Left colon (tissue), 2 donors: ENCODE measurements at regions not wholly inside any gene's neighbourhood (a gene's known extent, or its start where the extent isn't known, plus 50 kb on each side); places are given as distances from the start of the nearest gene placed in this dataset.
"Not testable (repeated sequence)": the region's sequence is repeated elsewhere in the genome, so short reads cannot be mapped to it uniquely, and the experiment has no call there.

Experiments used
- ATAC-seq: fragments of 200-7000 bp; cut with Tn5 transposase; one replicate; pipeline ENCODE4 v1.9.1; 2020; ENCODE audit warnings: mild to moderate bottlenecking, moderate library complexity
- DNase-seq, 2 donors: peaks; one replicate each; pipeline ENCODE4 v3.0.0-alpha.2; 2020
- intact Hi-C, 2 donors: fragments of 100-400 bp; cut with DNase I in 1 of 2; cut with micrococcal nuclease in 1 of 2; formaldehyde crosslinking; loops; one replicate each; pipeline versions ENCODE4 v1.11.2 to v1.14.0; 2022; cut with DNase I, micrococcal nuclease
- donor health status: DM: no; HTN: no; CAD: no.
- donor health status: DM: yes; HTN: yes; CAD: no.

DNA sequence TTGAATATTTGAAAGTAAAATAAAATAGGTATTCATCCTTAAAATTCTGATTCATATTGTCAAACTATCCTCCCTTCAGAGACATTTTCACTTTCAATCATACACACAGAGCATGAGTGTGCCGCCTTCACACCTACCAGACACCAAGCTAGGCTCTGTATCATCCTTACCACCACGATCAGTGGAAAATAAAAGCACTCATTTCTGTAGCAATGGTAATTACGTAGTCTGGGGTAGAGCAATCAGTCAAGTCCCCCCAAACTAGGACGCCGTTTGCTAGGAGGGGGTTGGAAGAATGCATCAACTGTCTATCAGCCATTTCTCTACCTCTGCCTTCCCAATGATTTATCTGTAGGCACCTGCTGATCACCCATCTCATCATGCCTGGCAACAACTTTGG, 84.6 kb upstream of the GRIN2A start:
- ATAC-seq (no peak), DNase-seq (no peak)
- intact Hi-C loops, result no loop called here

DNA sequence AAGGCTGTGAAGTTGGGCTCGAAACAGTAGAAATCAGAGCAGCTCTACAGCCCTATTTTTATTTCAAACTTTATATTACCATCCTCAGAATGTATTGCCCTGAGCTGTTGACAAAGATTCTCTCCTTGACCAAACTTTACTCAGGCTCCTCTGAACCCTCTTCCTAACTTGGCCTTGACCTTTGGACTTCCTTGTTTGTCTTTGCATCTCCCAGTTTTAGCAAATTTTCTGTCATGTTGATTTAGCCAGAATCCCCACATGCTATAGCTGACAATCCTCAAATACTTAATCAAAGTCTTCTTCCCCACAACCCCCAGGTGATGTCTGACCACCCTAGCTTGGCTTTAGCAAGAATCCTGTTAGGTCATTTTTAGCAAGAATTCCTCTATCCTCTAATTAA, 87.4 kb upstream of the GRIN2A start:
- intact Hi-C loops, result loop anchor here in 1 of 2 donors (10.0 kb wide), 1 partner anchor 65 kb away; no protein-coding TSS in a partner anchor
- no peak for DNase-seq
- no peak for ATAC-seq

DNA sequence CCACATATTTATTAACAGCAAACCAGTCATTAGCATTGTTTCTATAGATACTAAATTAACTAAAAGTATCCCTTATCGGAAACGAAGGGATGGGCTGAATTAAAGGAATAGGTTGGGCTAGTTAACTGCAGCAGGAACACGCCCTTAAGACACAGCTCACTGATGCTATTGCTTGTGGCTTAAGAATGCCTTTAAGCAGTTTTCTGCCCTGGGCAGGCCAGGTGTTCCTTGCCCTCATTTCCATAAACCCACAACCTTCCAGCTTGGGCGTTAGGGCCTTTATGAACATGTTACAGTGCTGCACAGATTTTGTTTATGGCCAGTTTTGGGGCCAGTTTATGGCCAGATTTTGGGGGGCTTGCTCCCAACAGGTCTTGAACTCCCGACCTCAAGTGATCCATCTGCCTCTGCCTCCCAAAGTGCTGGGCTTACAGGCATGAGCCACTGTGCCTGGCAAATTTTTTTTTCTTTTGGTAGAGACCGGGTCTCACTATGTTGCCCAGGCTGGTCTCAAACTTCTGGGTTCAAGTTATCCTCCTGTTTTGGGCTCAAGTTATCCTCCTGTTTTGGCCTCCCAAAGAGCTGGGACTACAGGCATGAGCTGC, 90.1 kb upstream of the GRIN2A start:
- ATAC-seq, result not testable (repeated sequence)

DNA sequence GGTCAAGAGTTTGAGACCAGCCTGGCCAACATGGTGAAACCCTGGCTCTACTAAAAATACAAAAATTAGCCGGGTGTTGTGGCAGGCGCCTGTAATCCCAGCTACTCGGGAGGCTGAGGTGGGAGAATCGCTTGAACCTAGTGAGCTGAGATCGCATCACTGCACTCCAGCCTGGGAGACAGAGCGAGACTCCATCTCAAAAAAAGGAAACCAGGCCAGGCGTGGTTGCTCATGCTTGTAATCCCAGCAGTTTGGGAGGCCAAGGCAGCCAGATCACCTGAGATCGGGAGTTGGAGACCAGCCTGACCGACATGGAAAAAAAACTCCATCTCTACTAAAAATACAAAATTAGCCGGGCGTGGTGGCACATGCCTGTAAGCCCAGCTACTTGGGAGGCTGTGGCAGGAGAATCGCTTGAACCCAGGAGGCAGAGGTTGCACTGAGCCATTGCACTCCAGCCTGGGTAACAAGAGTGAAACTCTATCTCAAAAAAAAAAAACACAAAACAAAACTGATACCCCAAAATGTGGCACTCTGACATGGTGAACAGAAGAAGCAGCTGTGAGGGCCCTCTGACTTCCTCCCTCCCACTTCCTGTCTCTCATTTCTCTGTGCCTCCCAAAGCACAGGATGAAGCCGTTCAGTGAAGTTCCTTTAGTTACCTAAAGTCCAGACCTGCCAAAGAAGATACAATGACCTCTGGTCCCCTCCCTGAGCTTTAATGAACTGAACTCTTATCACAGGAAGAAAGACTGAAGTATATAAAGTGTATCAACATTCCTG, 93.2 kb upstream of the GRIN2A start:
- DNase-seq, ATAC-seq: not testable (repeated sequence)
- intact Hi-C loops, result loop anchor here in 1 of 2 donors (10.0 kb wide), 1 partner anchor 59 kb away; no protein-coding TSS in a partner anchor

More for the DNA sequence above, 90.1 kb upstream of the GRIN2A start:
- intact Hi-C loops, result loop anchor here in 1 of 2 donors (10.0 kb wide), 1 partner anchor 62 kb away; no protein-coding TSS in a partner anchor
- DNase-seq, result not testable (repeated sequence)

DNA sequence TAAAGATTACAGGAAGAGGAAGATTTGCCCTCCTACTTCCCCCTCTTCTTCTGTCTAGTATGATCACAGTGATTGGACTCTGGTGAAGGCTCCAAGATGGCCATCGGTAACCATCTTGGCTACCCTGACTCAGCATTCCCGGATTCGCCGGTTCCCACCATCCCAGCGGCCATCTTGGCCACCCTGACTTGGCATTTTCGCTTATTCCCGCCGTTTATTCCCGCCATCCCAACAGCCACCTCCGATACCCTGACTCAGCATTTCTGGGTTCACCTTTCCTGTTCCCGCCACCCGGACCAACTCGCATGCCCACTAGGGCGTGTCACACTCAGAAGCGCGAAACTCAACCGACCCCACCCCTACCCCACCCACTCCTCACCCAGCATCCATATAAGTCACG, 95.4 kb upstream of the GRIN2A start:
- ATAC-seq (no peak), DNase-seq (no peak)
- intact Hi-C loops, result loop anchor here in 1 of 2 donors (10.0 kb wide), 1 partner anchor 57 kb away; no protein-coding TSS in a partner anchor

DNA sequence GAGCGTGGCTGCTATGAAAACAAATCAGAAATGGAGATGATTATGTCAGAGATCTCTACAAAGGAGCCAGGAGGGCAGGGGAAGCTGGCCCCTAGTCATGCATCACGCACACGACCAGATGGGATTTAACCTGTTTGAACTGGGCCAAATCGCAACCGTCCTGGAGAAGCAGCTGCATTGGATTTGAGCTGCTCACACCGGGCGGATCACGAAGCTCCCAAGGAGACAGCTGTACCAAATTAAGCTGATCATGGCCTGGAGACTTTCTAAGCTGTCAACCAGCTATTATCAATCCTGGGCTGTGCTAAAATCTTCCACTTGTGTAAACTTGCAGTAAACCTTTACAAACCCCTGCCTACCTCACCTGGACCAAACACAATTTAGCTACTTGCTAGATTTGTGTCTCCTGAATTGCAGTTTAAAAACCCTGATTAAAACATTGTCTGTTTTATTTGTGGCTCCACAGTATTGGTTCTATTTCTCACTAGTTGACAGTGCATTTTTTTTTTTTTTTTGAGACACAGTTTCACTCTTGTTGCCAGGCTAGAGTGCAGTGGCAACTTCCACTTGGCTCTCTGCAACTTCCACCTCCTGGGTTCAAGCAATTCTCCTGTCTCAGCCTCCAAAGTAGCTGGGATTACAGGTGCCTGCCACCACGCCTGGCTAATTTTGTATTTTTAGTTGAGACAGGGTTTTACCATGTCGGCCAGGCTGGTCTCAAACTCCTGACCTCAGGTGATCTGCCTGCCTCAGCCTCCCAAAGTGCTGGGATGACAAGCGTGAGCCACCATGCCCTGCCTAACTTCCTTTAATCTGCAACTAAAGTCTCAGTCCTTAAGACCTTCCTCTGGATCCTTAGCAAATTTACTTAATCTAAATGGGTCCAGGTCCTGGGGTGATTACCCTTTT, 98.3 kb upstream of the GRIN2A start:
- no peak for ATAC-seq
- DNase-seq, result no peak
- intact Hi-C loops, result no loop called here

DNA sequence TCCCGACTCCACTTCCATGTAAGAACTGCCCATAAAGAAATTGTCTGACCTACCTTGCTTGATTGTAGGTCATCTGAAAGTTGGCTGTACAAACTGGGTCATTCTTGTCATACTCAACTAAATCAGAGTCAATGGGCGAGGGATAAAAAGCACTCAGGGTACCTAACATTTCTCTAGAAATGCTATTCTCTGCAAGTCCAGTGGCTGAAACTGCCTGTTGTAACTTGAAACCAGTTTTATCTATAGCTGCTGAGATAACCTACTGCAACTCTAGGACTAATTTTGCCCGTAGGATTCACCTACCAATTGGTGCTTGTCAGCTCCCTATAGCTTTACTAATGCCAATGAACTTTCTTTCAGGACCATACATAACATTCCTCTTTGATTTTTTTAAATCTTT, 100.1 kb upstream of the GRIN2A start:
- intact Hi-C loops, result no loop called here
- ATAC-seq (no peak), DNase-seq (no peak)

DNA sequence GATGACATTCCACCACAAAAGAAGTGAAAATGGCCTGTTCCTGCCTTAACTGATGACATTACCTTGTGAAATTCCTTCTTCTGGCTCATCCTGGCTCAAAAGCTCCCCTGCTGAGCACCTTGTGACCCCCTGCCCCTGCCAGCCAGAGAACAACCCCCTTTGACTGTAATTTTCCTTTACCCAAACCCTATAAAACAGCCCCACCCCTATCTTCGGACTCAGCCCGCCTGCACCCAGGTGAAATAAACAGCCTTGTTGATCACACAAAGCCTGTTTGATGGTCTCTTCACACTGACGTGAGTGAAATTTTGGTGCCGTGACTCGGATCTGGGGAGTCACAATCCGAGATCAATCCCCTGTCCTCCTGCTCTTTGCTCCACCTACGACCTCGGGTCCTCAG, 101.0 kb upstream of the GRIN2A start:
- intact Hi-C loops, DNase-seq, ATAC-seq: not testable (repeated sequence)

DNA sequence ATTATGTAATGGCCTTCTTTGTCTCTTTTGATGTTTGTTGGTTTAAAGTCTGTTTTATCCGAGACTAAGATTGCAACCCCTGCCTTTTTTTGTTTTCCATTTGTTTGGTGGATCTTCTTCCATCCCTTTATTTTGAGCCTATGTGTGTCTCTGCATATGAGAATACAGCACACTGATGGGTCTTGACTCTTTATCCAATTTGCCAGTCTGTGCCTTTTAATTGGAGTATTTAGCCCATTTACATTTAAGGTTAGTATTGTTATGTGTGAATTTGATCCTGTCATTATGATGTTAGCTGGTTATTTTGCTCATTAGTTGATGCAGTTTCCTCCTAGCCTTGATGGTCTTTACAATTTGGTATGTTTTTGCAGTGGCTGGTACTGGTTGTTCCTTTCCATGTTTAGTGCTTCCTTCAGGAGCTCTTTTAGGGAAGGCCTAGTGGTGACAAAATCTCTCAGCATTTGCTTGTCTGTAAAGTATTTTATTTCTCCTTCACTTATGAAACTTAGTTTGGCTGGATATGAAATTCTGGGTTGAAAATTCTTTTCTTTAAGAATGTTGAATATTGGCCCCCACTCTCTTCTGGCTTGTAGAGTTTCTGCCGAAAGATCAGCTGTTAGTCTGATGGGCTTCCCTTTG, 95.3 kb upstream of the ATF7IP2 start:
- ATAC-seq, intact Hi-C loops, DNase-seq: not testable (repeated sequence)

DNA sequence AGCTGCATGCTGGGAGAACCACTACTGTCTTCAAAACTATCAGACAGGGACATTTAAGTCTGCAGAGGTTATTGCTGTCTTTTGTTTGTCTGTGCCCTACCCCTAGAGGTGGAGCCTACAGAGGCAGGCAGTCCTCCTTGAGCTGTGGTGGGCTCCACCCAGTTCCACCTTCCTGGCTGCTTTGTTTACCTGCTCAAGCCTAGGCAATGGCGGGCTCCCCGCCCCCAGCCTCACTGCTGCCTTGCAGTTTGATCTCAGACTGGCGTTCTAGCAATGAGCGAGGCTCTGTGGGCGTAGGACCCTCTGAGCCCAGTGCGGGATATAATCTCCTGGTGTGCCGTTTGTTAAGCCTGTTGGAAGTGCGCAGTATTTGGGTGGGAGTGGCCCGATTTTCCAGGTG, 93.7 kb upstream of the ATF7IP2 start:
- intact Hi-C loops, ATAC-seq, DNase-seq: not testable (repeated sequence)

DNA sequence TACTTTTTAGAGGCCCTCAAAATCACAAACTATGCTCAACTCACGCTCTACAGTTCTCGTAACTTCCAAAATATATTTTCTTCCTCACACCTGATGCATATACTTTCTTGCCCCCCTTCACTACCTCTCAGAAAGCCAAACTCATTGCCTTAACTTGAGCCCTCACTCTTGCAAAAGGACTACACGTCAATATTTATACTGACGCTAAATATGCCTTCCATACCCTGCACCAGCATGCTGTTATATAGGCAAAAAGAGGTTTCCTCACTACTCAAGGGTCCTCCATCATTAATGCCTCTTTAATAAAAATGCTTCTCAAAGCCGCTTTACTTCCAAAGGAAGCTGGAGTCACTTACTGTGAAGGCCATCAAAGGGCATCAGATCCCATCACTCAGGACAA, 92.9 kb upstream of the ATF7IP2 start:
- DNase-seq, intact Hi-C loops, ATAC-seq: not testable (repeated sequence)

DNA sequence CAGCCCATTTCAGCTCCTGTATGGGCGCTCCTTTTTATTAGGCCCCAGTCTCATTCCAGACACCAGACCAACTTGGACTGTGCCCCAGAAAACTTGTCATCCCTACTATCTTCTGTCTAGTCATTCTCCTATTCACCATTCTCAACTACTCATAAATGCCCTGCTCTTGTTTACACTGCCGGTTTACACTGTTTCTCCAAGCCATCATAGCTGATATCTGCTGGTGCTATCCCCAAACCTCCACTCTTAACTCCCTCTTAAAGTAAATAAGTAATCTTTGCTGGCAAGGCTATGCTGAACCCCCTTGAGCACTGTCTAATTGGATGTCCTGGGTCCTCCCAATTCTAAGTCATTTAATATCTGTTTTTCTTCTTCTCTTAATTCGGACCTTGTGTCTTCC, 91.7 kb upstream of the ATF7IP2 start:
- ATAC-seq, intact Hi-C loops, DNase-seq: not testable (repeated sequence)

DNA sequence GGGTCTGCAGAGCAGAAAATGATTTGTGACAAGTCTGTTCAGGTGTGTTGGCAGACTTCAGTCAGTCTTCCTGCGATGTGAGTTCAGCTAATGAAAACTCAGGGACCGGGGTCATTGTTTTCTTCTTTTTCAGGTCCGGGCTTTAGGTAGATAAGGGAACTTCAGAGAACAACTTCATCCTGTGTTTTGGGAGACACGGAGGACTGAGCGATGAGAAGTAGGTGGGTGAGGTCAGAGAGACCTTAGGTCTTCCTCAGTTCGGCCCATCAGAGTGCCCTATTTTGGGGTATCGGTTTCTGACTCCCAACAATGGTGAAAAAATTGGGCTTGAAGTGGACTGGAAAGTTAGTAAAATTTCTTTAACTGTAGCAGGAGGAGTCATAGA, 88.9 kb upstream of the ATF7IP2 start:
- DNase-seq (no peak), ATAC-seq (no peak)
- intact Hi-C loops, result no loop called here

DNA sequence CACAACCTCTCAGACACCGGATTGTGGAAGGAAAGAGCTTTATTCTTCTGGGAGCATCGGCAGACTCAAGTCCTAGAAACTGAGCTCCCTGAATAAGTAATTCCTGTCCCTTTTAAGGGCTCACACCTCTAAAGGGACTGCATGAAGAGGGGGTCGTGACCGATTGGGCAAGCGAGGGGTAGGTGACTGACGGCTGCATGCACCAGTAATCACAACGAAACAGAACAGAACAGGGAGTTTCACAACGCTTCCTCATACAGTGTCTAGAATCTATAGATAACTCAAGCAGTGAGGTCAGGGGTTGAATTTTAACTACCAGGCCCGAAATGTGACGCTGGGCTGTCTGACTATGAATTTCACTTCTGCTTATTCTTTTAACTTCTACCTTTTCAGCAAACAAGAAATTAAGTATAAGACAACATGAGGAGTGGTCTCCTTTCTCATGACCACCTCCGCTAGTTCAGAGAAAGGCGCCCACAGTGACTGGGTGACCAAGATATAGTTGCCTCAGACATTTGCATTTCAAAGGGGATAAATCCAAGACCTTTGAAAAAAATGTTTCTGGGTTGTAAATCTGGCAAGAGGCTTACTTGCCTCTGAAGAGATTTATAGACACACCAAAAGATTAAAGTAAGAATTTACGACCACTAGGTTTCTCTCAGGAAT, 88.4 kb upstream of the ATF7IP2 start:
- intact Hi-C loops, result no loop called here
- peak in 1 of 2 donors; percentile 18 for DNase-seq
- ATAC-seq, result no peak

DNA sequence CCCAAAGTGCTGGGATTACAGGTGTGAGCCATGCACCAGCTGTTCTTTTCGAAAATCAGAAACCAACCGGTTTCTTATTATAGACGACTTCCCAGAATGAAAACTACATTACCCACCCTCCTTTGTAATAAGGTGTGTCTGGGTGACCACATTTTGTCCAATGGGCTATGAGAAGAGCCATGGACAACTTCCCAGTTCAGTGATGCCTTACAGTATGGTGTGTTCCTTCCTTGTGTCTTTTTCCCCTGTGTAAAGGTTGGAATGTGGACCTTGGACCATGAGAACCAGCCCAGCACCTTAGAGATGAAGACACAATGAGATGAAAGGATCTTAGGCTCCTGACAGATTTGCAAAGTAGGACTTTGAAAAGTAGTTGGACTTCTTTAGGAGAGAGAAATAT, 85.0 kb upstream of the ATF7IP2 start:
- no peak for DNase-seq
- no peak for ATAC-seq
- intact Hi-C loops, result no loop called here

DNA sequence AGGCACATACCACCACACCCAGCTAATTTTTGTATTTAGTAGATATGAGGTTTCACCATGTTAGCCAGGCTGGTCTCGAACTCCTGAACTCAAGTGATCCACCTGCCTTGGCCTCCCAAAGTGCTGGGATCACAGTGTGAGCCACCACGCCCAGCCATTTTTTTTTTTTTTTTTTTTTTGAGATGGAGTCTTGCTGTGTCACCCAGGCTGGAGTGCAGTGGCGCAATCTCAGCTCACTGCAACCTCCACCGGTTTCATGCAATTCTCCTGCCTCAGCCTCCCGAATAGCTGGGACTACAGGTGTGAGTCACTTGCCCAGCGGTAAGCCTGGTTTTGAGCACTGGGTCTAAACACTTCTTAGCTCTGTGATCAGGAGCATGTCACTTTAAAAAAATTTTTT, 84.3 kb upstream of the ATF7IP2 start:
- not testable (repeated sequence) for ATAC-seq, DNase-seq

DNA sequence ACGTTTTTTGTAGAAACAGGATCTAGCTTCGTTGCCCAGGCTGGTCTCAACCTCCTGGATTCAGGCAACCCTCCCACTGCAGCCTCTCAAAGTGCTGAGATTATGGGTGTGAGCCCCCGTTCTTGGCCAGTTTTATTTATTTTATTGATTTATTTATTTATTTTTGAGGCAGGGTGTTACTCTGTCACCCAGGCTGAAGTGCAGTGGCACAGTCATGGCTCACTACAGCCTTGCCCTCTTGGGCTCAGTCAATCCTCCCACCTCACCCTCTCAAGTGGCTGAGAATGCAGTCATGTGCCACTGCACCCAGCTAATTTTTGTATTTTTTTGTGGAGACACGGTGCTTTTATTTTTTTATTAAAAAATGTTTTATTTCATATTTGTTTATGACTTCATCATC, 79.9 kb upstream of the ATF7IP2 start:
- no peak for ATAC-seq
- intact Hi-C loops, result no loop called here
- no peak for DNase-seq

More for the DNA sequence above, 84.3 kb upstream of the ATF7IP2 start:
- intact Hi-C loops, result not testable (repeated sequence)
